ENCODE measurements at regions not wholly inside any gene's neighbourhood (a gene's known extent, or its start where the extent isn't known, plus 50 kb on each side); places are given as distances from the start of the nearest gene placed in this dataset.

DNA sequence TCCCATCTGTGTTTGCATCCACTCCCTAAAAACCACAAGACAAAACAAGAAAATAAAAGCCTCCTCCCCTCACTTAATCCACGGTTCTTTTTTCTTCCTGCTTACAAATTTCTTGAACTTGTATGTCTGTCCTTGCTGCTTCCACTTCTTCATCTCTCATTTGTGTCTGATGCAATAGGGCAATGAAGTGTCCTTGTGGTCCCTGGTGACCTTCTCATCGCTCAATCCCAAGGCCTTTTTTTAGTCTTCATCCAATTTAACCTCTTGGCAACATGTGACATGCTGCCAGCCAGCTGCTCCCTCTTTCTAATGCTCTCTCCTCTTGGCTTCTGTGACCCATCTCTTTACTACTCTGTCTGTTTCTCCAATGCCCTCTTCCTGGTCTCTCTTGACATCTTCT lies 87.6 kb downstream of the SEMA4F start:
- Histone ChIP-seq H3K4me3 (ENCODE audit: control extremely low read depth in 1 of 5, extremely low read depth in 1 of 5, insufficient read depth in 1 of 5, low read depth in 2 of 5, low read length in 4 of 5) (no peak overlapping the region), H3K4me2 (replicated peaks; ENCODE audit: low read depth, low read length, poor library complexity, severe bottlenecking) (no peak overlapping the region), H3K9ac (ENCODE audit: low read length) (no peak overlapping the region), H3K79me2 (ENCODE audit: control insufficient read depth, insufficient read depth, low read length) (no peaks in the 10 kb centered on the region), H3K9me3 (ENCODE audit: control extremely low read depth in 1 of 3, control insufficient read depth in 2 of 3, insufficient read depth in 1 of 3, low read length in 2 of 3) (peaks cover 0 to 5% (median 0%) of the 10 kb centered on the region in 3 donors), H3K27ac (ENCODE audit: low read length in 2 of 2) (no peak overlapping the region), H3K36me3 (replicated peaks in 1 of 2; ENCODE audit: control extremely low read depth in 1 of 2, control insufficient read depth in 1 of 2, extremely low read depth in 1 of 2, insufficient read depth in 2 of 2, low read length in 1 of 2) (no peaks in the 10 kb centered on the region), H4K20me1 (ENCODE audit: control insufficient read depth, insufficient read depth, low read length, poor library complexity, severe bottlenecking) (no peaks in the 10 kb centered on the region), H2AFZ (ENCODE audit: insufficient read depth, low read depth, low read length, poor library complexity, severe bottlenecking) (no peak overlapping the region), H3K4me1 (ENCODE audit: control insufficient read depth in 2 of 2, insufficient read depth in 2 of 2, low read length in 2 of 2) (no peaks in the 10 kb centered on the region), H3K27me3 (replicated peaks in 1 of 4; ENCODE audit: control extremely low read depth in 1 of 4, control insufficient read depth in 3 of 4, insufficient read depth in 4 of 4, low read length in 3 of 4) (peaks cover 0 to 3% (median 0%) of the 10 kb centered on the region in 4 experiments)
- DNase-seq: no peak
- Mint-ChIP-seq H3K27ac (no peak overlapping the region), H3K27me3 (peaks cover 18% of the 10 kb centered on the region), H3K4me3 (no peak overlapping the region), H3K9me3 (ENCODE audit: insufficient read depth) (no peaks in the 10 kb centered on the region), H3K4me1 (no peaks in the 10 kb centered on the region)
- ChIA-PET CTCF (no interaction called here), POLR2A (no interaction called here)
- WGBS (ENCODE audit: insufficient coverage): 86% methylated on average over 1 of the region's 2 CpGs
- intact Hi-C loops (cut with micrococcal nuclease): no loop called here
- TF ChIP-seq, protein P1, sequence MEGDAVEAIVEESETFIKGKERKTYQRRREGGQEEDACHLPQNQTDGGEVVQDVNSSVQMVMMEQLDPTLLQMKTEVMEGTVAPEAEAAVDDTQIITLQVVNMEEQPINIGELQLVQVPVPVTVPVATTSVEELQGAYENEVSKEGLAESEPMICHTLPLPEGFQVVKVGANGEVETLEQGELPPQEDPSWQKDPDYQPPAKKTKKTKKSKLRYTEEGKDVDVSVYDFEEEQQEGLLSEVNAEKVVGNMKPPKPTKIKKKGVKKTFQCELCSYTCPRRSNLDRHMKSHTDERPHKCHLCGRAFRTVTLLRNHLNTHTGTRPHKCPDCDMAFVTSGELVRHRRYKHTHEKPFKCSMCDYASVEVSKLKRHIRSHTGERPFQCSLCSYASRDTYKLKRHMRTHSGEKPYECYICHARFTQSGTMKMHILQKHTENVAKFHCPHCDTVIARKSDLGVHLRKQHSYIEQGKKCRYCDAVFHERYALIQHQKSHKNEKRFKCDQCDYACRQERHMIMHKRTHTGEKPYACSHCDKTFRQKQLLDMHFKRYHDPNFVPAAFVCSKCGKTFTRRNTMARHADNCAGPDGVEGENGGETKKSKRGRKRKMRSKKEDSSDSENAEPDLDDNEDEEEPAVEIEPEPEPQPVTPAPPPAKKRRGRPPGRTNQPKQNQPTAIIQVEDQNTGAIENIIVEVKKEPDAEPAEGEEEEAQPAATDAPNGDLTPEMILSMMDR (IDR thresholded peaks at IDR 0.05): no peak
- no peak for TF ChIP-seq EZH2 (IDR thresholded peaks at IDR 0.05; ENCODE audit: borderline replicate concordance, insufficient read depth, low read depth, low read length, poor library complexity, severe bottlenecking)
- no peak for ATAC-seq (ENCODE audit: low read depth)

DNA sequence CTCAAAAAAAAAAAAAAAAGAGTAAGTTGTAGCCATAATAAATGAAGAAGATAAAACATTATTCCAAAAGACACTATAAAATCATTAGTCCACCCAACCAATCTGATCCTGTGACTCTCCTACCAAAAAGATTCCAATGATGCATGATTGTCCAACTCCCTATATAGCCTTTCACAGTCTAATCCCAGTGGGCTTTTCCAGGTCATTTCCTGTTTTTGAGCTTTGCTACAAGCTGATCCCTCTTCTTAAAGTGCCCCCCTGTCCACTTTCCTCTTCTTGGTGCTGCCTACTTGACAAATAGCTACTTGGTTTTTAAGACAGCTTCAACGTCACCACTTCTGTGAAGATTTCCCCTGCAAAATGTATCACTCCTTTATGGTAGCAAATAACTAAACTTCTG lies 88.4 kb downstream of the SEMA4F start:
- H3K27me3 Mint-ChIP-seq: peaks cover 12% of the 10 kb centered on the region
- H3K27ac Mint-ChIP-seq: no peak overlapping the region
- POLR2A ChIA-PET: no interaction called here
- Histone ChIP-seq H4K20me1 (ENCODE audit: control insufficient read depth, insufficient read depth, low read length, poor library complexity, severe bottlenecking) (no peaks in the 10 kb centered on the region), H3K27me3 (replicated peaks in 1 of 4; ENCODE audit: control extremely low read depth in 1 of 4, control insufficient read depth in 3 of 4, insufficient read depth in 4 of 4, low read length in 3 of 4) (peaks cover 0 to 3% (median 0%) of the 10 kb centered on the region in 4 experiments), H3K4me2 (replicated peaks; ENCODE audit: low read depth, low read length, poor library complexity, severe bottlenecking) (no peak overlapping the region), H3K9ac (ENCODE audit: low read length) (no peak overlapping the region), H3K9me3 (ENCODE audit: control extremely low read depth in 1 of 3, control insufficient read depth in 2 of 3, insufficient read depth in 1 of 3, low read length in 2 of 3) (no peaks in the 10 kb centered on the region), H3K27ac (ENCODE audit: low read length in 2 of 2) (no peak overlapping the region), H2AFZ (ENCODE audit: insufficient read depth, low read depth, low read length, poor library complexity, severe bottlenecking) (no peak overlapping the region), H3K36me3 (replicated peaks in 1 of 2; ENCODE audit: control extremely low read depth in 1 of 2, control insufficient read depth in 1 of 2, extremely low read depth in 1 of 2, insufficient read depth in 2 of 2, low read length in 1 of 2) (no peaks in the 10 kb centered on the region), H3K4me3 (ENCODE audit: control extremely low read depth in 1 of 5, extremely low read depth in 1 of 5, insufficient read depth in 1 of 5, low read depth in 2 of 5, low read length in 4 of 5) (no peak overlapping the region), H3K4me1 (ENCODE audit: control insufficient read depth in 2 of 2, insufficient read depth in 2 of 2, low read length in 2 of 2) (no peaks in the 10 kb centered on the region), H3K79me2 (ENCODE audit: control insufficient read depth, insufficient read depth, low read length) (no peaks in the 10 kb centered on the region)
- no peak overlapping the region for H3K4me3 Mint-ChIP-seq
- no peaks in the 10 kb centered on the region for H3K9me3 Mint-ChIP-seq (ENCODE audit: insufficient read depth)
- ATAC-seq (ENCODE audit: low read depth) (no peak), DNase-seq (no peak)
- no peak for TF ChIP-seq EZH2 (IDR thresholded peaks at IDR 0.05; ENCODE audit: borderline replicate concordance, insufficient read depth, low read depth, low read length, poor library complexity, severe bottlenecking)
- TF ChIP-seq, protein P1 (IDR thresholded peaks at IDR 0.05): no peak
- CTCF ChIA-PET: interaction anchor here (1.1 kb wide), 1 partner anchor 10 kb away, joined by 4 read pairs; no protein-coding TSS in a partner anchor
- WGBS (ENCODE audit: insufficient coverage): no CpG with 5 or more reads among the region's 1 CpG
- intact Hi-C loops (cut with micrococcal nuclease): no loop called here
- H3K4me1 Mint-ChIP-seq: no peaks in the 10 kb centered on the region
